Right cardiac atrium (tissue), 5 donors: ENCODE measurements at regions not wholly inside any gene's neighbourhood (a gene's known extent, or its start where the extent isn't known, plus 50 kb on each side); places are given as distances from the start of the nearest gene placed in this dataset.

Experiments used
- ATAC-seq, 2 donors: fragments of 200-7000 bp; cut with Tn5 transposase; one replicate each; pipeline versions ENCODE4 v1.8.0 to v1.9.1; 2020; ENCODE audit warnings: moderate library complexity in 2 of 2, mild to moderate bottlenecking in 1 of 2
- DNase-seq, 3 donors: peaks; one replicate each; pipeline ENCODE4 v3.0.0-alpha.2; 2020
- H3K27ac ChIP-seq: one replicate; pipeline ENCODE4 v1.5.1; 2013; ENCODE audit warnings: mild to moderate bottlenecking, low read length, control low read depth, moderate library complexity
- H3K27me3 ChIP-seq: one replicate; pipeline ENCODE4 v1.6.1; 2013; ENCODE audit not compliant: control insufficient read depth, insufficient read depth
- H3K4me1 ChIP-seq: one replicate; pipeline ENCODE4 v1.6.1; 2013; ENCODE audit warnings: low read length; ENCODE audit not compliant: control insufficient read depth, insufficient read depth
- H3K4me3 ChIP-seq: one replicate; pipeline ENCODE4 v1.5.1; 2013; ENCODE audit warnings: low read length, control low read depth
- H3K9me3 ChIP-seq: one replicate; pipeline ENCODE4 v1.6.1; 2013; ENCODE audit warnings: low read length; ENCODE audit not compliant: control insufficient read depth
- WGBS: extraction: QIAGEN DNeasy Blood & Tissue Kit; methylation state at CpG from one replicate; pipeline ENCODE4 v1.1.7; 2013; 5-methylcytosine and 5-hydroxymethylcytosine counted together
- intact Hi-C, 4 donors: fragments of 100-400 bp; cut with DNase I; formaldehyde crosslinking; loops; one replicate each; pipeline versions ENCODE4 v1.11.0 to v1.14.0; 2022 to 2023
- donor health status: healthy with polysubstance abuse.
- donor health status: DM: no; HTN: yes; CAD: no.
- donor health status: DM: no; HTN: no; CAD: no.
- donor health status: DM: no; HTN: yes; CAD: no; lungs with severe emphysema.
- donor health status: DM: yes; HTN: yes; CAD: no.

DNA sequence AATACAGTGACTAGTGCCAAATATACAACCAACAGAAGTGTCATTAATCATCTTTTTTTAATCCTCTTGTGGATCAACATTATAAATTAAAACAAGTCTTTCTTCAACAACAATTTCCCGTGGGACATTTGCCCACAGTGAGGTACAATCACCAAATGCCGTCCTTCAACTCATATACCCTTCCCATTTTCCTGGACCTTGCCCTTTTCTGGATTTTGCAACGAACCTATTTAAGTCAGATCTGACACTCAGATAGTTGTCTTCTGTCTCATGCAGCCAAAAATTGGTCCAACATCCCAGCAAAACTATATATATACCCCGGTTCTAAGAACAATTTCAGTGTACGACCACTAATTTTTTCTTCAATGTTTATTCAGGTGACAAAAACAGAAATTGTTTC, 324.0 kb downstream of the DSEL start:
- DNase-seq (no peak), ATAC-seq (no peak)
- Histone ChIP-seq H3K4me3 (no peak overlapping the region), H3K4me1 (no peaks in the 10 kb centered on the region), H3K27ac (no peak overlapping the region), H3K27me3 (no peaks in the 10 kb centered on the region), H3K9me3 (no peaks in the 10 kb centered on the region)
- intact Hi-C loops: loop anchor here in 1 of 4 donors (10.0 kb wide), 1 partner anchor 88 kb away; no protein-coding TSS in a partner anchor
- 78% methylated on average over 5 of the region's 5 CpGs for WGBS

DNA sequence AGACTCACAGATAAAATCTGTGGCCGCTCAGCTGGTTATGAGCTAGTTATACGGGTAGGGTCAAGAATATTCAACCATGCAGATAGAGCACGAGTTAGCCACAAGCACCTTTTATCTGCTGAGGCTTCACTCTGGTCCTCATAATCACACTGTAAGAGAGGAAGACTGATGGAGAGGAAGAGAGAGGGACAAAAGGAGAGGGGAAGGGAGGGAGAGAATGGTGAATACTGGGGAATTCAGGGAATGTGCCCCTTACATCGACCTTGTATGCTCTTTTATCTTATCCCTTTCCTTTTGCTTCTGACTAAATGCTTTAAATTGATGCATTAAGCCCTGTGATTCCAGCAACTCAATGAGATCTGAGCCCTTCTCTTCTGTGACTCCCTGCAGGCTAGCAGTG, 333.1 kb downstream of the DSEL start:
- H3K9me3 ChIP-seq: no peaks in the 10 kb centered on the region
- intact Hi-C loops: no loop called here
- H3K27ac ChIP-seq: no peak overlapping the region
- DNase-seq: no peak
- H3K27me3 ChIP-seq: no peaks in the 10 kb centered on the region
- H3K4me1 ChIP-seq: no peaks in the 10 kb centered on the region
- ATAC-seq: no peak
- H3K4me3 ChIP-seq: no peak overlapping the region
- 46% methylated on average over 4 of the region's 4 CpGs for WGBS

DNA sequence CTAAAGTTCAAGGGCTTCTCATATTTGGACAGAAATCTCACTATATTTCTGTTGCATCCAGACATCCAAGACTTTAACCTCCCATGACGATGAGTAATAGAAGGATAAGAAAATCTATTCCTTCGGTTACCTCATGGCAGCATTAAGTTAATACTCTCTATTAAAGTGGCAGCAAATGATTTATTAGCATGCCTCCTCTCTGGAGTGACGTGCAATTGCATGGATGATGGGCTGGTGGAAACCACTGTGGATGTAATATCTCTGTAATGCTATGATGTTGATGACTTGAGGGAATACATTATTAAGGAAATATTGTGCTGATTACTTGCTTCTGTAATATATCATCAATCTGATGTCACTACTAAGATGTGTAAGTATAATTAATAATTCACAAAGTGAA, 336.8 kb downstream of the DSEL start:
- no peaks in the 10 kb centered on the region for H3K4me1 ChIP-seq
- ATAC-seq (no peak), DNase-seq (no peak)
- H3K9me3 ChIP-seq: no peaks in the 10 kb centered on the region
- H3K27me3 ChIP-seq: no peaks in the 10 kb centered on the region
- H3K4me3 ChIP-seq: no peak overlapping the region
- intact Hi-C loops: no loop called here
- WGBS: 41% methylated on average over 3 of the region's 3 CpGs
- H3K27ac ChIP-seq: no peak overlapping the region

DNA sequence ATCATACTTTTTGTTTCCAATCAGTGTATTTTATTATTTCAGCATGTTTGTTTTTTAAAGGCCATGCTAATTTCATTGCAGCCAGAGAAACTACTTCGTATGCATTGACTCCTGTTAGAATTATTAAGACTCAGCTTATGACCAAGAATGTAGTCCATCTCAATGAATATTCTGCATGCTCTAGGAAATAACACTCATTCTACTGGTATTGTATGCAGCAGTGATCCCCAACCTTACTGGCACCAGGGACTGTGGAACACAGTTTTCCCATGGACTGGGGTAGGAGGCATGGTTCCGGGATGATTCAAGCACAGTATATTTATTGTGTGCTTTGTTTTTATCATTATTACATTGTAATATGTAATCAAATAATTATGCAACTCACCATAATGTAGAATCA, 356.9 kb downstream of the DSEL start:
- WGBS: 91% methylated on average over 2 of the region's 2 CpGs
- intact Hi-C loops: no loop called here
- Histone ChIP-seq H3K4me3 (no peak overlapping the region), H3K27ac (no peak overlapping the region), H3K27me3 (no peaks in the 10 kb centered on the region), H3K4me1 (no peaks in the 10 kb centered on the region), H3K9me3 (no peaks in the 10 kb centered on the region)
- DNase-seq (no peak), ATAC-seq (no peak)

DNA sequence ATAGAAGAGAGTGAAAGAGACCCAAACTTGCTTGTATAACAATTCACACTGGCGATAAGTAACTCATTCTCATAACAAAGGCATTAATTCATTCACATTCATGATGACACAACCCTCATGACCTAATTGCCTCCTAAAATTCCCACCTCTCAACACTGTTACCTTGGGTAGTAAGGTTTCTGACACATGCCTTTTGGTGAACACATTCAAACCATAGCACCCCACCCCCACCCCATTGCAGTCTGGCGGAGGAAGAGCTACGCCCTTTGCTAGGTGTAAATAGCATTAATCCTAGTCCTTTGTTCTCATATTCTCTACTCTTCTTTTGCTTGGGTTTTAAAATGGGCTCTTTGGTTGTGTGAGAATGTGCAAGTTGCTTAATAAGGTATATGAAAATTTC, 361.5 kb downstream of the DSEL start:
- whole genome bisulfite sequencing: 96% methylated on average over 3 of the region's 3 CpGs
- intact Hi-C loops: no loop called here

DNA sequence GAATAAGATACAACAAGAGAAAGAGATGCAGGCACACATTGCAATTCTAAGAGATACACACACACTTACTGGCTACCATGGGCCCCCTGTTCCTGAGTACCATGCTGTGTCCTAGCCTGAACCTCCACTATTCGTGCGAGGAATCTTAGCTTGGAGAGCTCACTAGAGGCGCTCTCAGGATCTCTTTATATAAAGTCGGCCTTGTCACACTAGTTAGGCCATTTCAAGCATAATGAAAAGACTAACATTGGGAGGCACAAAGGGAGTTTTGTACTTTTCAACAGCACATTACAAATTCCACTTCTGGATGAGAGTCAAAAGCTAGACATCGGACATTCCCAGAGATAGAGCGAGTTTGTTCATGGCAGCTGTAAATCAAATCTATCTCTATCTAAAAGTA, 365.2 kb downstream of the DSEL start:
- no peak for DNase-seq
- 76% methylated on average over 6 of the region's 6 CpGs for WGBS
- H3K4me1 ChIP-seq: no peaks in the 10 kb centered on the region
- H3K9me3 ChIP-seq: no peaks in the 10 kb centered on the region
- H3K27ac ChIP-seq: no peak overlapping the region
- H3K4me3 ChIP-seq: no peak overlapping the region
- intact Hi-C loops: no loop called here
- ATAC-seq: no peak
- H3K27me3 ChIP-seq: no peaks in the 10 kb centered on the region

More for the DNA sequence above, 361.5 kb downstream of the DSEL start:
- Histone ChIP-seq H3K9me3 (no peaks in the 10 kb centered on the region), H3K27me3 (no peaks in the 10 kb centered on the region), H3K4me3 (no peak overlapping the region), H3K4me1 (no peaks in the 10 kb centered on the region), H3K27ac (no peak overlapping the region)
- ATAC-seq (no peak), DNase-seq (no peak)

DNA sequence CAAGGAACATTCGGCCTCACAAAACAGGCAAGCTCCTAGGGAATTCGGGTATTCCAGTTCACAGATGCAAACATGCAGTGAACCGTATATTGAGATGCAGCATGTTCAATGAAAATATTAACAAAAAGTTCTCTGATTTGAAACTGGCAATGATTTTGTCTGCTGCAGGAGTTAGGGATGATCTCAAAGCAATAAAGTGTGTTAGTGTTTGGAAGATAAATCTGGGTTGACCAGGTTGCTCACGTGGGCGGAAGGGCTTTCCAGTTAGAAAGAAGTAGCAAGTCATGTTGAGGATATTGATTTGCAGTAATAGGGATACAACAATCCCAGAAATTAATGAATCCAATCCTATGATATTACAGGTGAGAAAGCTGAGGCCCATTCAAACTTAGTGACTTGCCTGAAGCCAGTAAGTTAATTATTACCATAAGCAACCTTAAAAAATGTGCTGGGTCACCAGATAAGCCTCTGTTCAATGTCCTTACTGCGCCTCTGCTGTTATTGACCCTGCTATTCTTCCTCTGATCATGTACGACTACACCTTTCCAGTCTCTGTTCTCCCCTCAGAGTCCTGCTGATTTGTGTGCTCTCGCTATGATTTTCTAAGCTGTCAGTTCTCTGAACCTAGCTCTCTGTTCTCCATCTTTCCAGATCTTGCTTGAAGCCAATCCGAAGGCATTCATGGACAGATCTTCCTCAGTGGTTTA, 370.8 kb downstream of the DSEL start:
- Histone ChIP-seq H3K4me1 (no peaks in the 10 kb centered on the region), H3K9me3 (no peaks in the 10 kb centered on the region), H3K27me3 (no peaks in the 10 kb centered on the region), H3K4me3 (no peak overlapping the region), H3K27ac (no peak overlapping the region)
- WGBS: 90% methylated on average over 9 of the region's 9 CpGs
- DNase-seq: no peak
- intact Hi-C loops: no loop called here
- ATAC-seq: no peak

DNA sequence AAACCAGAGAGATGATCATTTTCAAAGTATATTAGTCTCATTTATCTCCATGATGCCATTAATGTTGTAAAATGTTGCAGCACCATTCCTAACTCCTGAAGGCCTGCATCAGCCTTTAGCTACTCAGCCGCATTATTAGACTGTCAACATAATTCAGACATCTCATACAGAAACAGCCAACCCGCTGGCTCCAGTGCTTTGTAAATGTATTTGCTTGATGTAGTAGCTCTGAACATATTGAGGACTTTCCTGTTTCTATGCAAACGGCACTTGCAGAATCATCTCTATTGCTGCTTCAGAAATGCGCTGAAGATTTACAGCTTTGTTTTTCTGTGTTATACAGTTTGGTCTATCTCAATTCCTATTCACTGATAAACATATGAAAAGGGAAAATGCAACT, 372.2 kb downstream of the DSEL start:
- no peaks in the 10 kb centered on the region for H3K27me3 ChIP-seq
- ATAC-seq: no peak

DNA sequence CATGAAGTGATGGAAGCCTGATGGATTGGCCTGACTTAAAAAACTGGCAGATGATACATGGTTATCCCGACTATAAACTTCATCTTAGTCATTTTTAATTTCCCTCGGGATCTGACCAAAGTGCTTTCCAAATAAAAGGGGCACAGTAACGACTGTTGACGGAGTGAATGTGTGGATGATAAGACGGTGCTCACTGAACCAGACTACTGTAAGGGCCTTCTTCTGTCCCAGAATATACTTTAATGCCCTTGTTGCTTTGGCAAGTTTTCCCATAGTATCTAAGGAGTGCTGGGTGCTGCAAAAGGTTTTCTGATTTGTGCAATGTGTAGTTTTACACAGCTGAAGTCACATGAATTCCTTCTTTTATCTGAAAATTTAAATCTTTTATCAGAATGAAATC, 373.5 kb downstream of the DSEL start:
- ATAC-seq (no peak), DNase-seq (no peak)
- Histone ChIP-seq H3K27ac (no peak overlapping the region), H3K4me1 (no peaks in the 10 kb centered on the region), H3K9me3 (no peaks in the 10 kb centered on the region), H3K4me3 (no peak overlapping the region), H3K27me3 (no peaks in the 10 kb centered on the region)
- intact Hi-C loops: no loop called here
- WGBS: 41% methylated on average over 5 of the region's 5 CpGs

More for the DNA sequence above, 372.2 kb downstream of the DSEL start:
- no peak overlapping the region for H3K27ac ChIP-seq
- no peaks in the 10 kb centered on the region for H3K4me1 ChIP-seq
- 88% methylated on average over 4 of the region's 4 CpGs for WGBS
- no peak for DNase-seq
- H3K4me3 ChIP-seq: no peak overlapping the region
- intact Hi-C loops: no loop called here
- H3K9me3 ChIP-seq: no peaks in the 10 kb centered on the region

DNA sequence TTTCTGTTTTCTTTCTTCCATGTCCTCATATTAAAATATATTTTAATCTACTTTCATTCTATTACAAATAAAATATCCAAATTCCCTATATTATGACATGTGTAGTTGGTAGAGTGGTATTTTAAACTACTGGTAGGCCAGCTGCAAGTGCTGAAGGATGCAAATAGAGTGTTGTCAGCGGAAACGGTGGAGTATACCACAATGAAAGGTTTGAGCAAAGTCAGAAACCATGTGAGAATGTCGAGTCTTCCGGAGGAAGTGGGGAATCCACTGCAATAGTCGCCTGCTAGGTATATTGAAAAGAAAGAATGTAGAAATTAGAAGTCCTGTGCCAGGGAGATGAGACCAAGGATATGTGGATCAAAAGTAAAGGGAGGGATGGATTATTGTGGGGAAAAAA, 373.9 kb downstream of the DSEL start:
- DNase-seq (no peak), ATAC-seq (no peak)
- Histone ChIP-seq H3K9me3 (no peaks in the 10 kb centered on the region), H3K4me3 (no peak overlapping the region), H3K4me1 (no peaks in the 10 kb centered on the region), H3K27me3 (no peaks in the 10 kb centered on the region), H3K27ac (no peak overlapping the region)
- intact Hi-C loops: no loop called here
- 71% methylated on average over 5 of the region's 5 CpGs for WGBS

DNA sequence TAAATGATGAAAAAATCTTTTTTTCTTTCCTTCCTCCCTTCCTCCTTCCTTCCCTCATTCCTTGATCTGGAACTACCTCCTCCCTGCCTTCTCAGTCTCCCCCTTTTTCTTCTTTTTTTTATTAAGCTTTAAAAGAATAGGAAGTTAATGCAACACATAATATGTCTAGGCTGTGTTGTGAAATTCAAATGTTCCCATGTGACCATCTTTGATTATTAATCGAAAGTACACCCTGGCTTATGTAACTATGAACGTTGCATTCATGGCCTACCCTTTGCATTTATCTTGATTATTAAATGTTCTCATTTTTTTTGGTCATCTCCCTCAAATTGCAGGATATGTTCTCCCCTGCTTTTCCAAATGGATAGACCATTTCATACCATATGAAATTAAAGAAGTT, 376.0 kb downstream of the DSEL start:
- no peak overlapping the region for H3K27ac ChIP-seq
- no peaks in the 10 kb centered on the region for H3K4me1 ChIP-seq
- WGBS: 76% methylated on average over 2 of the region's 2 CpGs
- intact Hi-C loops: no loop called here
- no peaks in the 10 kb centered on the region for H3K27me3 ChIP-seq
- no peaks in the 10 kb centered on the region for H3K9me3 ChIP-seq
- DNase-seq (no peak), ATAC-seq (no peak)
- H3K4me3 ChIP-seq: no peak overlapping the region

DNA sequence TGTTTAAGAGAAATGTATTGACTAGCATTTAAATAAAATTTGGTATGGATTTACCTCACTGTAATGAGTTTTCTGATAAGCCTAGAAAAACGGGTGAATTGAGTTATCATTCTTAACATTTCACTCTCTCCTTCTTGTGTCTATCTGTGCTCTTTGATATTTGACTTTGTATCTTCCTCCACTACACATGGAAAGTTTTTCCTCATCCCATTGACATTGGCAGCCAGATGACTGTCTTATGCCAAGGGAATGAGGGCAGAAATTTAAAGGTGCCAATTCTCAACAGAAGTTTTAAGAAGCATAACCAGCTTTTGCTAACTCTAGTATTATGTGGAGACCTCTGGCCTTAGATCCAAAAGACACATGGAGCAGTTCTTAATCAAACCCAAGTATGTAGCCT, 376.6 kb downstream of the DSEL start:
- intact Hi-C loops: no loop called here
- no peak for ATAC-seq
- H3K27ac ChIP-seq: no peak overlapping the region
- no peaks in the 10 kb centered on the region for H3K27me3 ChIP-seq
- WGBS: 22% methylated on average over 1 of the region's 1 CpG
- no peaks in the 10 kb centered on the region for H3K9me3 ChIP-seq
- DNase-seq: no peak
- H3K4me3 ChIP-seq: no peak overlapping the region
- no peaks in the 10 kb centered on the region for H3K4me1 ChIP-seq
